ENCODE measurements at regions not wholly inside any gene's neighbourhood (a gene's known extent, or its start where the extent isn't known, plus 50 kb on each side); places are given as distances from the start of the nearest gene placed in this dataset.

DNA sequence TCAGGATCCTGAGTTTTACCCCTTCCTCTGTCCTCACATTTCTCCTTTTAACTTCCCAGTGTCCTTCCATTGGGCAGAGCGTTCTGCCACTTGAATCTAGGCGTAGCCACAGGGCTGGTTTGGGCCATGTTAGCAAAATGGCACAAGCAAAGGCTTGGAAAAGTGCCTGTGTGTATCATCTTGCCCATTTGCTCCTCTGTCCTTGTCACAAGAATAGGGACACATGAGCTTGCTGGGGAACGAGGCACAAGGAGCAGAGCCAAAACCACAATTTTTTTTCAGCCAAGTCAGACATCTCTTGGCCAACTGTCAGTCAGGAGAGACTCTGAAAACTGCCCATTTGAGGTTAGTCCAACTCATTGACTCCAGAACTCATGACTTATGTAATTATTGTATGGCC, 285.2 kb downstream of the ZNF248 start:
- no peak for DNase-seq
- intact Hi-C loops (cut with DNase I; ENCODE audit: low total_unique reads), result no loop called here
- Histone ChIP-seq H3K4me1 (no peaks in the 10 kb centered on the region), H3K4me3 (no peak overlapping the region), H3K9me3 (no peaks in the 10 kb centered on the region), H3K27me3 (no peaks in the 10 kb centered on the region), H3K27ac (no peak overlapping the region), H3K36me3 (no peaks in the 10 kb centered on the region)
- TF ChIP-seq, protein P1, sequence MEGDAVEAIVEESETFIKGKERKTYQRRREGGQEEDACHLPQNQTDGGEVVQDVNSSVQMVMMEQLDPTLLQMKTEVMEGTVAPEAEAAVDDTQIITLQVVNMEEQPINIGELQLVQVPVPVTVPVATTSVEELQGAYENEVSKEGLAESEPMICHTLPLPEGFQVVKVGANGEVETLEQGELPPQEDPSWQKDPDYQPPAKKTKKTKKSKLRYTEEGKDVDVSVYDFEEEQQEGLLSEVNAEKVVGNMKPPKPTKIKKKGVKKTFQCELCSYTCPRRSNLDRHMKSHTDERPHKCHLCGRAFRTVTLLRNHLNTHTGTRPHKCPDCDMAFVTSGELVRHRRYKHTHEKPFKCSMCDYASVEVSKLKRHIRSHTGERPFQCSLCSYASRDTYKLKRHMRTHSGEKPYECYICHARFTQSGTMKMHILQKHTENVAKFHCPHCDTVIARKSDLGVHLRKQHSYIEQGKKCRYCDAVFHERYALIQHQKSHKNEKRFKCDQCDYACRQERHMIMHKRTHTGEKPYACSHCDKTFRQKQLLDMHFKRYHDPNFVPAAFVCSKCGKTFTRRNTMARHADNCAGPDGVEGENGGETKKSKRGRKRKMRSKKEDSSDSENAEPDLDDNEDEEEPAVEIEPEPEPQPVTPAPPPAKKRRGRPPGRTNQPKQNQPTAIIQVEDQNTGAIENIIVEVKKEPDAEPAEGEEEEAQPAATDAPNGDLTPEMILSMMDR (IDR thresholded peaks at IDR 0.05), result no peak
- no peak for TF ChIP-seq POLR2A (IDR thresholded peaks at IDR 0.05)

GRCh38 chr10:37566332-37566731, 291.1 kb downstream of the ZNF248 start:
- H3K27me3 ChIP-seq, result no peaks in the 10 kb centered on the region
- H3K27ac ChIP-seq, result no peak overlapping the region
- no peaks in the 10 kb centered on the region for H3K9me3 ChIP-seq
- no peak for DNase-seq
- no peaks in the 10 kb centered on the region for H3K4me1 ChIP-seq
- no peaks in the 10 kb centered on the region for H3K36me3 ChIP-seq
- TF ChIP-seq, protein P1 (IDR thresholded peaks at IDR 0.05), result no peak
- no peak for TF ChIP-seq POLR2A (IDR thresholded peaks at IDR 0.05)
- intact Hi-C loops (cut with DNase I; ENCODE audit: low total_unique reads), result no loop called here
- no peak overlapping the region for H3K4me3 ChIP-seq

- H3K36me3 ChIP-seq, result no peaks in the 10 kb centered on the region
- no peak overlapping the region for H3K27ac ChIP-seq
- no peaks in the 10 kb centered on the region for H3K27me3 ChIP-seq
- no peak for DNase-seq
- no peak overlapping the region for H3K4me3 ChIP-seq
- intact Hi-C loops (cut with DNase I; ENCODE audit: low total_unique reads), result no loop called here
- H3K4me1 ChIP-seq, result no peaks in the 10 kb centered on the region
- TF ChIP-seq, protein P1 (IDR thresholded peaks at IDR 0.05), result no peak
- TF ChIP-seq POLR2A (IDR thresholded peaks at IDR 0.05), result no peak
- H3K9me3 ChIP-seq, result no peaks in the 10 kb centered on the region
These were observed 293.7 kb downstream of the ZNF248 start for GRCh38 chr10:37563715-37564108.

DNA sequence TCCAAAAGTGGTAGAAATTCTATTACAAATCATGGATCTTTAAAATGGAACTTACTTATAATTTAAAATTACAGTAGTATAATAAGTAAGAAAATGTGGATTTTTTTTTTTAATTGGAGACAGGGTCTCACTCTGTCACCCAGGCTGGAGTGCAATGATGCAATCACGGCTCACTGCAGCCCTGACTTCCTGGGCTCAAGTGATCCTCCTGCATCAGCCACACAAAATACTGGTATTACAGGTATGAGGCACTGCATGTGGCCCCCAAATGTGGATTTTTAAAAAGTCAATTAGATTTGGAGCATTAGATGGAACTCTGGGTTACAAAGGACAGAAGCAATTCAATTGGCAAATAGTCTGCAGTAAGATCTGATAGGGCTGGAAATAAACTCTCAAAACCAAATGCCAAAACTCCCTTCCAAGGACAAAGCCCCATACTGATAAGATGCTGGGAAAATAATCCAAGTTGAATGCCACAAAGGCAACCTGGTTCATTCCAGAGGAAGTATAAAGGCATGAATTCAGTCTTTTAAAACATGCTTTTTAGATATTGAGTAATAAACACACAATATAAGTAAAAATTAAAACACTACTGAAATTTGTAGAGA, 294.2 kb downstream of the ZNF248 start:
- no peak overlapping the region for H3K27ac ChIP-seq
- no peak overlapping the region for H3K4me3 ChIP-seq
- DNase-seq, result no peak
- intact Hi-C loops (cut with DNase I; ENCODE audit: low total_unique reads), result no loop called here
- H3K4me1 ChIP-seq, result no peaks in the 10 kb centered on the region
- TF ChIP-seq, protein P1 (IDR thresholded peaks at IDR 0.05), result no peak
- TF ChIP-seq POLR2A (IDR thresholded peaks at IDR 0.05), result no peak
- H3K9me3 ChIP-seq, result no peaks in the 10 kb centered on the region
- no peaks in the 10 kb centered on the region for H3K27me3 ChIP-seq
- H3K36me3 ChIP-seq, result no peaks in the 10 kb centered on the region

DNA sequence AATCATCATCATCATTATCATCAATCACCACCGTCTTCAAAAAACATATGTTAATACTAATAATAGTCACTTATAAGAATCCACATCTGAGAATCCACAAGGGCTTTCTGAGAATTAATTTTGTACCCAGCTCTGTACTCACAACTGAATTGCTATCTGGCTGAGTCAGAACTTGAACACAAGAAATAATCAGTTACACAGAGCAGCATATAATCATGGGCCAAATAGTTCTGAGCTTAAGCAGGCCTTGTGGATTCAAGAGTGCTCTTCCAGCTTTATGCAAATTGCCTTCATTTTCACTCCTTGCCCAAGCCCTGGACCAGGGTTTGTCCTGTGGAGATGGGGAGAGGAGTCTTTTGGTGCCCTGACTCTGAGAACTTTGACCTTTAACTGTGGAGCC, 304.5 kb downstream of the ZNF248 start:
- intact Hi-C loops (cut with DNase I; ENCODE audit: low total_unique reads), result no loop called here
- no peaks in the 10 kb centered on the region for H3K27me3 ChIP-seq
- no peaks in the 10 kb centered on the region for H3K36me3 ChIP-seq
- H3K27ac ChIP-seq, result no peak overlapping the region
- H3K4me1 ChIP-seq, result peaks cover 0 to 5% of the 10 kb centered on the region in 2 donors
- no peak for TF ChIP-seq POLR2A (IDR thresholded peaks at IDR 0.05)
- TF ChIP-seq, protein P1 (IDR thresholded peaks at IDR 0.05), result no peak
- H3K4me3 ChIP-seq, result no peak overlapping the region
- no peak for DNase-seq
- no peaks in the 10 kb centered on the region for H3K9me3 ChIP-seq

Data from uterus (tissue), 3 donors.